IMR-90 (cell line): ENCODE measurements at regions not wholly inside any gene's neighbourhood (a gene's known extent, or its start where the extent isn't known, plus 50 kb on each side); places are given as distances from the start of the nearest gene placed in this dataset.

Experiments used
- ATAC-seq: fragments of 200-7000 bp; cut with Tn5 transposase; 2 replicates; pipeline ENCODE4 v1.9.1; 2020; ENCODE audit warnings: low read depth, mild to moderate bottlenecking, moderate library complexity
- BruUV-seq: library from RNA; stranded (reverse); fragments of 400-500 nt; replicated peaks from 2 replicates; lab custom pipeline; 2021; lab: Mats Ljungman, UMichigan
- CTCF ChIA-PET: fragments of 300-600 bp; formaldehyde crosslinking; extraction: SDS; loops from one replicate; lab custom pipeline; 2021; ENCODE audit warnings: antibody characterized with exemption; lab: Yijun Ruan, JAX
- POLR2A ChIA-PET: fragments of 300-600 bp; sonication (Branson Sonifier 250); formaldehyde crosslinking; loops from one replicate; lab custom pipeline; 2022; ENCODE audit warnings: antibody characterized with exemption; ENCODE audit not compliant: unreplicated experiment; lab: Charles Lee
- DNase-seq: peaks from one replicate; pipeline ENCODE4 v3.0.0; 2013
- H2AFZ ChIP-seq: replicated peaks from 2 replicates; pipeline ENCODE3; 2013; ENCODE audit warnings: low read length, mild to moderate bottlenecking; ENCODE audit not compliant: poor library complexity
- H2AK5ac ChIP-seq: 2 replicates; pipeline ENCODE4 v1.6.1; 2013; ENCODE audit warnings: low read depth, low read length, inconsistent platforms
- H2AK9ac ChIP-seq: replicated peaks from 2 replicates; pipeline ENCODE3; 2013; ENCODE audit warnings: mild to moderate bottlenecking, low read depth, low read length, moderate library complexity; ENCODE audit not compliant: poor library complexity
- H2BK120ac ChIP-seq: 2 replicates; pipeline ENCODE4 v1.6.1; 2013; ENCODE audit warnings: low read depth, low read length, inconsistent platforms
- H2BK15ac ChIP-seq: 3 replicates; pipeline ENCODE4 v1.6.1; 2013; ENCODE audit warnings: low read depth, low read length, inconsistent platforms
- H2BK20ac ChIP-seq: 2 replicates; pipeline ENCODE4 v1.6.1; 2013; ENCODE audit warnings: low read depth, mild to moderate bottlenecking, inconsistent platforms, low read length, moderate library complexity
- H2BK5ac ChIP-seq: 2 replicates; pipeline ENCODE4 v1.6.1; 2013; ENCODE audit warnings: mild to moderate bottlenecking, low read depth, low read length, inconsistent platforms; ENCODE audit not compliant: poor library complexity, severe bottlenecking
- H3K14ac ChIP-seq: replicated peaks from 2 replicates; pipeline ENCODE4 v1.6.1; 2013; ENCODE audit warnings: low read depth, low read length, inconsistent platforms
- H3K18ac ChIP-seq: 2 replicates; pipeline ENCODE4 v1.6.1; 2013; ENCODE audit warnings: low read depth, low read length, control low read depth
- H3K23ac ChIP-seq: 2 replicates; pipeline ENCODE4 v1.6.1; 2013; ENCODE audit warnings: low read depth, low read length, inconsistent platforms
- H3K27ac ChIP-seq: 2 replicates; pipeline ENCODE4 v1.5.1; 2013; ENCODE audit warnings: mild to moderate bottlenecking, control low read depth, low read length; ENCODE audit not compliant: insufficient read depth
- H3K27me3 ChIP-seq: 2 replicates; pipeline ENCODE4 v1.6.1; 2013; ENCODE audit warnings: low read length; ENCODE audit not compliant: control insufficient read depth, insufficient read depth
- H3K36me3 ChIP-seq: 2 replicates; pipeline ENCODE4 v1.6.1; 2013; ENCODE audit warnings: low read length, mixed read lengths; ENCODE audit not compliant: control insufficient read depth, insufficient read depth
- H3K4ac ChIP-seq: 2 replicates; pipeline ENCODE4 v1.6.1; 2013; ENCODE audit warnings: low read depth, low read length, inconsistent platforms
- H3K4me1 ChIP-seq: 2 replicates; pipeline ENCODE4 v1.6.1; 2013; ENCODE audit warnings: low read length, mixed read lengths; ENCODE audit not compliant: control insufficient read depth, insufficient read depth
- H3K4me2 ChIP-seq: 2 replicates; pipeline ENCODE4 v1.6.1; 2013; ENCODE audit warnings: low read depth, mild to moderate bottlenecking, control low read depth, low read length, moderate library complexity
- H3K4me3 ChIP-seq: 2 replicates; pipeline ENCODE4 v1.5.1; 2013; ENCODE audit warnings: low read depth, mild to moderate bottlenecking, control low read depth, low read length, moderate library complexity; ENCODE audit not compliant: insufficient read depth
- H3K56ac ChIP-seq: 2 replicates; pipeline ENCODE4 v1.6.1; 2013; ENCODE audit warnings: low read length, inconsistent platforms; ENCODE audit not compliant: insufficient read depth; ENCODE audit errors: extremely low read depth
- H3K79me1 ChIP-seq, 2 experiments: 2 replicates each; pipeline ENCODE4 v1.6.1; 2013; ENCODE audit warnings: low read length in 2 of 2, inconsistent platforms in 1 of 2, low read depth in 1 of 2
- H3K9ac ChIP-seq: 2 replicates; pipeline ENCODE4 v1.6.1; 2013; ENCODE audit warnings: low read depth, low read length, control low read depth
- H3K9me1 ChIP-seq: 2 replicates; pipeline ENCODE4 v1.6.1; 2013; ENCODE audit warnings: low read length, inconsistent platforms; ENCODE audit not compliant: insufficient read depth
- H3K9me3 ChIP-seq: 2 replicates; pipeline ENCODE4 v1.6.1; 2013; ENCODE audit warnings: low read length; ENCODE audit not compliant: control insufficient read depth, insufficient read depth
- H4K20me1 ChIP-seq: 2 replicates; pipeline ENCODE4 v1.6.1; 2013; ENCODE audit warnings: low read length, inconsistent platforms; ENCODE audit not compliant: insufficient read depth
- H4K5ac ChIP-seq: 2 replicates; pipeline ENCODE4 v1.6.1; 2013; ENCODE audit warnings: mild to moderate bottlenecking, low read depth, low read length, control low read depth
- H4K8ac ChIP-seq, 2 experiments: 2 replicates each; pipeline ENCODE4 v1.6.1; 2013; ENCODE audit warnings: low read depth in 2 of 2, low read length in 2 of 2, control low read depth in 1 of 2, inconsistent platforms in 1 of 2
- H4K91ac ChIP-seq: 2 replicates; pipeline ENCODE4 v1.6.1; 2013; ENCODE audit warnings: low read depth, low read length, inconsistent platforms; ENCODE audit not compliant: insufficient read depth
- CEBPB ChIP-seq: IDR thresholded peaks from 2 replicates; pipeline ENCODE4 v1.6.1; 2012; ENCODE audit warnings: low read depth, low read length, improper control_type of control experiment
- WGBS, 2 experiments: methylation state at CpG; one replicate each; pipeline versions ENCODE4 v1.1.5 to v1.1.7; 2013; ENCODE audit warnings: missing lambda C conversion rate in 2 of 2; ENCODE audit not compliant: insufficient read length in 1 of 2; ENCODE audit errors: extremely low coverage in 2 of 2; 5-methylcytosine and 5-hydroxymethylcytosine counted together
- dilution Hi-C: fragments of 300-500 bp; cut with HindIII; formaldehyde crosslinking; loops from one replicate; pipeline ENCODE4 v1.14.3; 2018; ENCODE audit warnings: low sequenced_read_pairs; ENCODE audit not compliant: unreplicated experiment
- in situ Hi-C: fragments of 300-500 bp; cut with MboI; formaldehyde crosslinking; loops from 3 replicates; pipeline ENCODE4 v1.14.3; 2019; ENCODE audit warnings: low sequenced_read_pairs, inconsistent platforms, mixed read lengths
- intact Hi-C: fragments of 100-400 bp; cut with micrococcal nuclease; formaldehyde crosslinking; loops from 2 replicates; pipeline ENCODE4 v1.10.0; 2022
- TF ChIP-seq, protein P1 (sequence below): fragments of 150-350 bp; IDR thresholded peaks from 2 replicates; pipeline ENCODE4 v1.6.1; 2017; ENCODE audit warnings: mild to moderate bottlenecking, antibody characterized with exemption, low read length, low read depth

DNA sequence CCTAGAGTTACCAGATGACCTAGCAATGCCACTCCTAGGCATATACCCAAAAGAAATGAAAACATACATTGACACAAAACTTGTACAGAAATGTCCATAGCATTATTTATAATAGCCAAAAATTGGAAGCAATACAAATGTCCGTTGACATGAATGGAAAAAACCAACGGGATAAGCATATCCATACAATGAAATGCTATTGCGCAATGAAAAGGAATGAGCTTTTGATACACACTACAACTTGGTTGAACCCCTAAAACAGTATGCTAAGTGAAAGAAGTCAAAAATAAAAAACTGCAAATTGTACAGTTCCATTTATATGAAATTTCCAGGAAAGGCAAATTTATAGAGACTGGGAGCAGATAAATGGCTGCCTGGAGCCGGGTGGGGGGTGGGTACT lies 90.6 kb upstream of the G2E3 start:
- Histone ChIP-seq H3K14ac (no peak overlapping the region), H2AK9ac (no peak overlapping the region), H2AK5ac (no peak overlapping the region), H4K91ac (no peak overlapping the region), H3K56ac (no peak overlapping the region), H3K9me1 (no peaks in the 10 kb centered on the region), H3K9ac (no peak overlapping the region), H3K4me2 (no peak overlapping the region), H3K79me1 (no peaks in the 10 kb centered on the region), H3K27ac (no peak overlapping the region), H3K36me3 (no peaks in the 10 kb centered on the region), H3K23ac (no peak overlapping the region), H3K27me3 (no peaks in the 10 kb centered on the region), H3K4me3 (no peak overlapping the region), H2BK5ac (no peak overlapping the region), H4K5ac (no peak overlapping the region), H4K8ac (no peak overlapping the region), H4K20me1 (no peaks in the 10 kb centered on the region), H3K18ac (no peak overlapping the region), H3K9me3 (no peaks in the 10 kb centered on the region), H3K4ac (no peak overlapping the region), H2BK20ac (no peak overlapping the region), H3K4me1 (no peaks in the 10 kb centered on the region), H2AFZ (no peak overlapping the region), H2BK120ac (no peak overlapping the region), H2BK15ac (no peak overlapping the region)
- POLR2A ChIA-PET, result no interaction called here
- BruUV-seq, result no TSS peak
- in situ Hi-C loops (no loop called here), dilution Hi-C loops (no loop called here), intact Hi-C loops (no loop called here)
- ATAC-seq, result no peak
- CTCF ChIA-PET, result no interaction called here
- no CpG with 5 or more reads among the region's 4 CpGs for WGBS, 2 experiments
- DNase-seq, result no peak
- TF ChIP-seq, protein P1, sequence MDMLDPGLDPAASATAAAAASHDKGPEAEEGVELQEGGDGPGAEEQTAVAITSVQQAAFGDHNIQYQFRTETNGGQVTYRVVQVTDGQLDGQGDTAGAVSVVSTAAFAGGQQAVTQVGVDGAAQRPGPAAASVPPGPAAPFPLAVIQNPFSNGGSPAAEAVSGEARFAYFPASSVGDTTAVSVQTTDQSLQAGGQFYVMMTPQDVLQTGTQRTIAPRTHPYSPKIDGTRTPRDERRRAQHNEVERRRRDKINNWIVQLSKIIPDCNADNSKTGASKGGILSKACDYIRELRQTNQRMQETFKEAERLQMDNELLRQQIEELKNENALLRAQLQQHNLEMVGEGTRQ, result no peak
- peak; percentile 94 for TF ChIP-seq CEBPB
